Breast epithelium (tissue), 3 donors: ENCODE measurements at regions not wholly inside any gene's neighbourhood (a gene's known extent, or its start where the extent isn't known, plus 50 kb on each side); places are given as distances from the start of the nearest gene placed in this dataset.
"Not testable (repeated sequence)": the region's sequence is repeated elsewhere in the genome, so short reads cannot be mapped to it uniquely, and the experiment has no call there.

Experiments
- CTCF ChIP-seq, 3 donors: fragments of 450-650 bp; IDR thresholded peaks; one replicate each; pipeline ENCODE4 v1.5.1; 2016 to 2017; ENCODE audit warnings: antibody characterized with exemption in 3 of 3, mild to moderate bottlenecking in 3 of 3, moderate library complexity in 3 of 3
- POLR2A ChIP-seq: fragments of 450-650 bp; IDR thresholded peaks from one replicate; pipeline ENCODE4 v1.6.1; 2016; ENCODE audit warnings: antibody characterized with exemption, mild to moderate bottlenecking, moderate library complexity
- POLR2AphosphoS5 ChIP-seq, 3 donors: sonication (generic); formaldehyde crosslinking; IDR thresholded peaks; one replicate each; pipeline ENCODE4 v1.6.1; 2017; ENCODE audit warnings: antibody characterized with exemption in 3 of 3

- TF ChIP-seq POLR2AphosphoS5 (IDR thresholded peaks at IDR 0.05); CTCF (IDR thresholded peaks at IDR 0.05); POLR2A: not testable (repeated sequence)
Measured at GRCh38 chr12:126979564-126979963, 1287.4 kb upstream of the TMEM132C start.
